DMS53 (cell line): ENCODE measurements at regions not wholly inside any gene's neighbourhood (a gene's known extent, or its start where the extent isn't known, plus 50 kb on each side); places are given as distances from the start of the nearest gene placed in this dataset.

Experiments
- DNase-seq: peaks from one replicate; lab custom pipeline; 2025; lab: John Stamatoyannopoulos, UW

DNA sequence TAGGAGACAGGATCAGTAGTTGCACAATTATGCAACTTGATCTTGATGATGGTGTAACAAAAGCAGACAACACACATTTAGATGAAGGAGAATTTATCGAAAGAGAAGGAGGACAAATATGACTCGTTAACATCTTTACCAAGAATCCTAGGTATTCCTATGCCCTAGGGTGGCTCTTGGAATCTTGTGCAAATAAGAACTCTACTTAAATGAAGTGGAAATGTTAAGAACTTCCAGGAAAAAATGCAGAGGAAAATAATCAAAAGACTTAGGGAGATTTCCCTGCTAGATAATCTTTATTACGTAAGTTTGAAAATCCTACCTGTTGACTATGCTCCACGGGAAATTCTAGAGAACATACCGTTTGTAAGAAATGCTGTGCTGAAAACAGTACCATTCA, 485.4 kb downstream of the POM121L12 start:
- no peak for DNase-seq

DNA sequence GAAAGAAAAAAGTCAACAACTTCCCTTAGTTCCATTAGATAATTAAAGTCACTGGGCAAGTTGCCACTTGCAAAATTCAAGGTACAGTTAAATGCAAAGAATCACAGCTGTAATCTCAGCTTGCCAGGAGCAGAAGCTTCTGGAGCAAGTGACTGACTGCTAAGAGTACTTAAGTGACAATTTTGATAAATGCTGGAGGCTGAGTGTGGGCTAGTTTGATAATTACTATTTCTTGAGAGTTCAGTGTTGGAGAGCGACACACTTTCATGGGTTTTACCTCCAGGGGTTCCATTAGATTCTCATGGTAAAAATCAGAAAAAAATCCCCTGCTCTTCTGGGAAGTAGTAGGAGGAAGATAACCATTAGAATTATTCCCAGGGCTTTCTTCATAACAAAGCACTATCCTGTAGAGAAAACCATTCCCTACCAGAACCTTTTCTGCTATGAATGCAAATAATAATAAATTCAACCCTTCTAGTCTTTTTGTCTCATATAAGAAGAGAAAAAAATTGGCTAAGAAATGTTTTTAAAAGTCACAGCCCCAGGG, 486.3 kb downstream of the POM121L12 start:
- no peak for DNase-seq

DNA sequence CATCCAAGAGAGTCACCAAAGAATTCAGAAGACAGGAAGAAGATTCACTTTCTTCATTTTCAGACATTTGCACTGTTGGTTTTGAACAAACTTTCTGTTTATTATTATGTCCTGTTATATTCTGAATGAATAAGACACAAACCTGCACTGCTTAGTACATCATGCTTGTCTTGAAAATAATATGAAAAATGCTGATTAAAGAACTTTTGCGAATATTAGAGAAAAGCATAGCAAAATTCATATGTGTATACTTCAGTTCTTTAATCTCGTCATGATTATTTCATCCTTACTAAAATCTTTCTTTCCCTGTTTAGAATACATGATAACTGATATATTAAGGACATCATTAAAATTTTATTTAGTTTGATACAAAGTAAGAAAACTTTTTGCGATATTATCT, 504.1 kb downstream of the POM121L12 start:
- no peak for DNase-seq

DNA sequence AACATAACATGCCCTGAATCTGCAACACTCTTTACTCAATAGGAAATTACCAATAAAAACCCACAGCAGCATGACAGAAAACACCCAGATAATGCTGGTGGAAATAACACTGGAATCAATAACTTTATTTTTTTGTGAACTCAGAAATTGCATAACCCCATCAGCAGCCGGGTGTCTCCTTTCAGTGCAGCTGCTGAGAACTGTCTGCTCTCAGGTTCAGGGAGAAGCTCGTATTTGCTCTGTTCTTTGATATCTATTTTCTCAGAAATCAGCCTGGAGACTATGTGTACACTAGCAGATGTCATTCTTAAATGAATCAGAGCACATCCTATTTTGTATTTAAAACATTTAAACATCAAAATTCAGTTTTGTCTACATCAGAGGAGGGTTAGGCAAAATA, 506.0 kb downstream of the POM121L12 start:
- DNase-seq, result peak; percentile 67

DNA sequence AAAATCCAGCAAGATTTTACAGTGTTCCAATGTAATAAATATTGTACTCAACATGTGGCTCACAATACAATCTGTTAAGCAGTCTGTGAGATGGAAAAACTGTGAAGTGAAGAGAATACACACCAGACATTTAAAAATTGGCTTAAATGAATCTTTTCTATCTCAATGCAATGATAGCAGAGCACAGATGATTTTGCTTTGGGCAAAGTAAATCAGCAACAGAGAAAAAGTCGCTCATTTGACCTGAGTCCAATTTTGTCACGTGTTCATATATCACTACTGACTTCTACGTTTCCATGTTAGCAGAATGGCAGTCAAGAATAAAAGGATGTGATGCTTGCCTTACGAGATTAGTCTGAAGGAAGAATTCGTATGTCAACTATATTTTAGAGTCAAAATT, 506.7 kb downstream of the POM121L12 start:
- DNase-seq, result no peak
